HG03095 (cell line): ENCODE measurements at regions not wholly inside any gene's neighbourhood (a gene's known extent, or its start where the extent isn't known, plus 50 kb on each side); places are given as distances from the start of the nearest gene placed in this dataset.
"Not testable (repeated sequence)": the region's sequence is repeated elsewhere in the genome, so short reads cannot be mapped to it uniquely, and the experiment has no call there.

Experiments used
- ATAC-seq: cut with Tn5 transposase; IDR thresholded peaks from one replicate; pipeline ENCODE4 v1.9.1; 2021; ENCODE audit warnings: moderate library complexity; ENCODE audit not compliant: unreplicated experiment

- ATAC-seq = not testable (repeated sequence)
Measured at GRCh38 chr4:4116901-4117300, 109.8 kb downstream of the OTOP1 start.

- ATAC-seq = not testable (repeated sequence)
Measured at GRCh38 chr4:4134368-4134767, 92.4 kb downstream of the OTOP1 start.

- ATAC-seq = not testable (repeated sequence)
Measured at GRCh38 chr4:4136621-4137020, 90.1 kb downstream of the OTOP1 start.
